HepG2 (cell line): ENCODE measurements at regions not wholly inside any gene's neighbourhood (a gene's known extent, or its start where the extent isn't known, plus 50 kb on each side); places are given as distances from the start of the nearest gene placed in this dataset.

Source experiments
- ARID3A ChIP-seq: IDR thresholded peaks from 2 replicates; pipeline ENCODE4 v1.6.1; 2012; ENCODE audit warnings: low read depth, low read length, improper control_type of control experiment
- ATF7 ChIP-seq, 2 experiments: fragments of 450-650 bp in 1 of 2; sonication (generic) in 1 of 2; formaldehyde crosslinking in 1 of 2; IDR thresholded peaks; 2 replicates each; pipeline versions ENCODE4 v1.4.0 to v1.6.1; 2016 to 2020; ENCODE audit warnings: antibody characterized with exemption in 1 of 2, mild to moderate bottlenecking in 1 of 2, missing genetic modification reagents in 1 of 2
- DRAP1 ChIP-seq: IDR thresholded peaks from 2 replicates; pipeline ENCODE4 v1.6.1; 2016; ENCODE audit warnings: missing genetic modification reagents, missing compliant biosample characterization
- HNRNPK ChIP-seq: fragments of 200-400 bp; formaldehyde crosslinking; IDR thresholded peaks from 2 replicates; pipeline ENCODE4 v1.6.1; 2018; ENCODE audit warnings: low read length, low read depth, moderate library complexity, mild to moderate bottlenecking; ENCODE audit not compliant: poor library complexity, severe bottlenecking
- KMT2A ChIP-seq: sonication (generic); formaldehyde crosslinking; IDR thresholded peaks from 2 replicates; pipeline ENCODE4 v1.4.0; 2020; ENCODE audit warnings: missing genetic modification reagents
- MED13 ChIP-seq: sonication (generic); formaldehyde crosslinking; IDR thresholded peaks from 2 replicates; pipeline ENCODE4 v1.5.0; 2020; ENCODE audit warnings: missing genetic modification reagents
- MEF2D ChIP-seq: sonication (generic); formaldehyde crosslinking; IDR thresholded peaks from 2 replicates; pipeline ENCODE4 v1.5.1; 2020; ENCODE audit warnings: mild to moderate bottlenecking, missing genetic modification reagents
- PHF20 ChIP-seq: sonication (generic); formaldehyde crosslinking; IDR thresholded peaks from 2 replicates; pipeline ENCODE4 v1.5.0; 2020; ENCODE audit warnings: mild to moderate bottlenecking, missing genetic modification reagents
- RARG ChIP-seq: sonication (generic); formaldehyde crosslinking; IDR thresholded peaks from 2 replicates; pipeline ENCODE4 v1.4.0; 2020; ENCODE audit warnings: low read depth, mild to moderate bottlenecking, missing genetic modification reagents
- SATB2 ChIP-seq: sonication (generic); formaldehyde crosslinking; IDR thresholded peaks from 2 replicates; pipeline ENCODE4 v1.5.0; 2020; ENCODE audit warnings: missing genetic modification reagents
- SKIL ChIP-seq: sonication (generic); formaldehyde crosslinking; IDR thresholded peaks from 2 replicates; pipeline ENCODE4 v1.8.0; 2022; ENCODE audit warnings: missing genetic modification reagents, mild to moderate bottlenecking, moderate library complexity, borderline replicate concordance
- SSRP1 ChIP-seq: IDR thresholded peaks from 2 replicates; pipeline ENCODE4 v1.6.1; 2016; ENCODE audit warnings: control low read depth
- SUZ12 ChIP-seq: fragments of 150-350 bp; IDR thresholded peaks from 2 replicates; pipeline ENCODE4 v1.6.1; 2014; ENCODE audit warnings: low read depth, low read length
- TEAD2 ChIP-seq: sonication (generic); formaldehyde crosslinking; IDR thresholded peaks from 2 replicates; pipeline ENCODE4 v1.9.0; 2021; ENCODE audit warnings: missing genetic modification reagents
- ZNF121 ChIP-seq: sonication (generic); formaldehyde crosslinking; IDR thresholded peaks from 2 replicates; pipeline ENCODE4 v1.5.0; 2020; ENCODE audit warnings: mild to moderate bottlenecking, missing genetic modification reagents
- ZNF160 ChIP-seq: sonication (generic); formaldehyde crosslinking; IDR thresholded peaks from 2 replicates; pipeline ENCODE4 v1.8.0; 2022; ENCODE audit warnings: mild to moderate bottlenecking, inconsistent platforms, missing genetic modification reagents
- ZNF260 ChIP-seq: sonication (generic); formaldehyde crosslinking; IDR thresholded peaks from 2 replicates; pipeline ENCODE4 v1.4.0; 2020; ENCODE audit warnings: missing genetic modification reagents, low read depth, mild to moderate bottlenecking, borderline replicate concordance
- ZNF530 ChIP-seq: sonication (generic); formaldehyde crosslinking; IDR thresholded peaks from 2 replicates; pipeline ENCODE4 v1.5.0; 2020; ENCODE audit warnings: low read depth, mild to moderate bottlenecking, missing genetic modification reagents
- ZNF570 ChIP-seq: sonication (generic); formaldehyde crosslinking; IDR thresholded peaks from 2 replicates; pipeline ENCODE4 v1.4.0; 2020; ENCODE audit warnings: mild to moderate bottlenecking, missing genetic modification reagents, borderline replicate concordance
- ZNF670 ChIP-seq: sonication (generic); formaldehyde crosslinking; IDR thresholded peaks from 2 replicates; pipeline ENCODE4 v1.8.0; 2022; ENCODE audit warnings: mild to moderate bottlenecking, missing genetic modification reagents, borderline replicate concordance
- ZNF737 ChIP-seq: sonication (generic); formaldehyde crosslinking; IDR thresholded peaks from 2 replicates; pipeline ENCODE4 v1.5.0; 2020; ENCODE audit warnings: missing genetic modification reagents, mild to moderate bottlenecking, borderline replicate concordance
- TF ChIP-seq, protein P1 (sequence below): sonication (generic); formaldehyde crosslinking; conservative IDR thresholded peaks from 2 replicates; pipeline ENCODE4 v1.4.0; 2020; ENCODE audit warnings: missing genetic modification reagents
- TF ChIP-seq, protein P2 (sequence below): sonication (generic); formaldehyde crosslinking; IDR thresholded peaks from 2 replicates; pipeline ENCODE4 v1.4.0; 2020; ENCODE audit warnings: missing genetic modification reagents

GRCh38 chr10:25080880-25081581 is 64.6 kb downstream of the THNSL1 start (continued):
- TF ChIP-seq, protein P1, sequence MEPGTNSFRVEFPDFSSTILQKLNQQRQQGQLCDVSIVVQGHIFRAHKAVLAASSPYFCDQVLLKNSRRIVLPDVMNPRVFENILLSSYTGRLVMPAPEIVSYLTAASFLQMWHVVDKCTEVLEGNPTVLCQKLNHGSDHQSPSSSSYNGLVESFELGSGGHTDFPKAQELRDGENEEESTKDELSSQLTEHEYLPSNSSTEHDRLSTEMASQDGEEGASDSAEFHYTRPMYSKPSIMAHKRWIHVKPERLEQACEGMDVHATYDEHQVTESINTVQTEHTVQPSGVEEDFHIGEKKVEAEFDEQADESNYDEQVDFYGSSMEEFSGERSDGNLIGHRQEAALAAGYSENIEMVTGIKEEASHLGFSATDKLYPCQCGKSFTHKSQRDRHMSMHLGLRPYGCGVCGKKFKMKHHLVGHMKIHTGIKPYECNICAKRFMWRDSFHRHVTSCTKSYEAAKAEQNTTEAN (CRISPR knock-in tag), result no peak
- TF ChIP-seq ATF7 (IDR thresholded peaks at IDR 0.05), result no peak
- TF ChIP-seq ATF7 (CRISPR knock-in tag; IDR thresholded peaks at IDR 0.05), result no peak
- no peak for TF ChIP-seq RARG (CRISPR knock-in tag)
- TF ChIP-seq KMT2A (CRISPR knock-in tag), result no peak
- peak; percentile 53 for TF ChIP-seq ZNF121
- TF ChIP-seq TEAD2, result no peak
- TF ChIP-seq DRAP1 (CRISPR knock-in tag), result no peak
- TF ChIP-seq ZNF670, result no peak; the same call in 1 of the 2 replicates
- TF ChIP-seq SKIL (CRISPR knock-in tag), result no peak
- TF ChIP-seq ZNF530 (CRISPR knock-in tag), result no peak
- TF ChIP-seq PHF20 (CRISPR knock-in tag), result no peak
- TF ChIP-seq SATB2 (CRISPR knock-in tag), result no peak
- no peak for TF ChIP-seq SSRP1 (CRISPR knock-in tag)
- TF ChIP-seq ZNF570, result no peak
- TF ChIP-seq MEF2D (CRISPR knock-in tag), result 0 out of 2 replicates have a peak, but pooled peaks have one; percentile 28
- TF ChIP-seq ARID3A, result peak; percentile 66
- no peak for TF ChIP-seq ZNF260 (CRISPR knock-in tag)
- TF ChIP-seq SUZ12, result no peak
- TF ChIP-seq ZNF737, result no peak
- no peak for TF ChIP-seq ZNF160 (CRISPR knock-in tag)
- no peak for TF ChIP-seq HNRNPK
- TF ChIP-seq, protein P2, sequence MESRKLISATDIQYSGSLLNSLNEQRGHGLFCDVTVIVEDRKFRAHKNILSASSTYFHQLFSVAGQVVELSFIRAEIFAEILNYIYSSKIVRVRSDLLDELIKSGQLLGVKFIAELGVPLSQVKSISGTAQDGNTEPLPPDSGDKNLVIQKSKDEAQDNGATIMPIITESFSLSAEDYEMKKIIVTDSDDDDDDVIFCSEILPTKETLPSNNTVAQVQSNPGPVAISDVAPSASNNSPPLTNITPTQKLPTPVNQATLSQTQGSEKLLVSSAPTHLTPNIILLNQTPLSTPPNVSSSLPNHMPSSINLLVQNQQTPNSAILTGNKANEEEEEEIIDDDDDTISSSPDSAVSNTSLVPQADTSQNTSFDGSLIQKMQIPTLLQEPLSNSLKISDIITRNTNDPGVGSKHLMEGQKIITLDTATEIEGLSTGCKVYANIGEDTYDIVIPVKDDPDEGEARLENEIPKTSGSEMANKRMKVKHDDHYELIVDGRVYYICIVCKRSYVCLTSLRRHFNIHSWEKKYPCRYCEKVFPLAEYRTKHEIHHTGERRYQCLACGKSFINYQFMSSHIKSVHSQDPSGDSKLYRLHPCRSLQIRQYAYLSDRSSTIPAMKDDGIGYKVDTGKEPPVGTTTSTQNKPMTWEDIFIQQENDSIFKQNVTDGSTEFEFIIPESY (CRISPR knock-in tag), result no peak; the same call in 1 of the 2 replicates
- no peak; the same call in 1 of the 2 replicates for TF ChIP-seq MED13 (CRISPR knock-in tag)
